Chondrocyte (in vitro differentiated cells): ENCODE measurements at regions not wholly inside any gene's neighbourhood (a gene's known extent, or its start where the extent isn't known, plus 50 kb on each side); places are given as distances from the start of the nearest gene placed in this dataset.

Experiments used
- DNase-seq: peaks from one replicate; pipeline ENCODE4 v3.0.0; 2021; ENCODE audit warnings: mixed read lengths, low spot score
- H3K27ac Mint-ChIP-seq: one replicate; pipeline ENCODE4 v1.8.0; 2021; ENCODE audit warnings: mild to moderate bottlenecking, moderate library complexity, mixed read lengths; ENCODE audit not compliant: unreplicated experiment
- H3K27me3 Mint-ChIP-seq: 2 replicates; pipeline ENCODE4 v1.8.0; 2021; ENCODE audit warnings: low read depth, mixed read lengths
- H3K36me3 Mint-ChIP-seq: 2 replicates; pipeline ENCODE4 v1.8.0; 2021; ENCODE audit warnings: low read depth, mixed read lengths
- H3K4me1 Mint-ChIP-seq: 2 replicates; pipeline ENCODE4 v1.8.0; 2021; ENCODE audit warnings: low read depth, mild to moderate bottlenecking, mixed read lengths
- H3K4me3 Mint-ChIP-seq: one replicate; pipeline ENCODE4 v1.8.0; 2021; ENCODE audit warnings: mild to moderate bottlenecking, moderate library complexity, mixed read lengths; ENCODE audit not compliant: unreplicated experiment
- H3K9me3 Mint-ChIP-seq: 2 replicates; pipeline ENCODE4 v1.8.0; 2021; ENCODE audit warnings: low read depth, mixed read lengths
- CTCF ChIP-seq: fragments of 200-600 bp; sonication (generic); IDR thresholded peaks from 2 replicates; pipeline ENCODE4 v1.5.0; 2021; ENCODE audit warnings: antibody characterized with exemption, mild to moderate bottlenecking, moderate library complexity

- Mint-ChIP-seq H3K36me3 (no peaks in the 10 kb centered on the region), H3K4me1 (no peaks in the 10 kb centered on the region), H3K27me3 (peaks cover 27% of the 10 kb centered on the region), H3K27ac (no peak overlapping the region), H3K4me3 (no peak overlapping the region), H3K9me3 (no peaks in the 10 kb centered on the region)
- no peak for DNase-seq
- no peak for TF ChIP-seq CTCF
These were observed 64.5 kb upstream of the TAC1 start for GRCh38 chr7:97667359-97667758.

- TF ChIP-seq CTCF = no peak
- H3K4me3 Mint-ChIP-seq = no peak overlapping the region
- H3K36me3 Mint-ChIP-seq = no peaks in the 10 kb centered on the region
- H3K4me1 Mint-ChIP-seq = no peaks in the 10 kb centered on the region
- H3K27me3 Mint-ChIP-seq = peaks cover 19% of the 10 kb centered on the region
- no peak overlapping the region for H3K27ac Mint-ChIP-seq
- DNase-seq = no peak
- no peaks in the 10 kb centered on the region for H3K9me3 Mint-ChIP-seq
These were observed 60.3 kb upstream of the TAC1 start for GRCh38 chr7:97671571-97671970.

DNA sequence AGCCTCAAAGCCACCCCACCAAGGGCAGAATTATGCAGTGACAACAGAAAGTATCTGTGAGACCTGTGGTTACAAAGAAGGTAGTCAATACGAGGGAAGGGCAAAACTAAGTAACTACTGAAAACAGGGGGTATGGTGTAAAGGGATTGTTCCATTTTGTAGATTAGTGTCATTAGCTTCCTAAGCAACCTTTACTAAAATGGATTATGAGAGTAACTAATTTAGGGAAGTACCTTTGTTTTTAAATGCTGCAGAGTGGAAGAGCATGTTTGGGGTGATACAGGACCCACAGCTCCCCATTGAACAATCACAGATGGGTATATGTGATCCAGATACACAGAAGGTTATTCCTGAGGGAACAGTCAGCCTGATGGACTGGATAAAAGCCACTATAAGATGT, 51.3 kb upstream of the TAC1 start:
- Mint-ChIP-seq H3K4me3 (no peak overlapping the region), H3K36me3 (no peaks in the 10 kb centered on the region), H3K4me1 (no peaks in the 10 kb centered on the region), H3K27me3 (no peaks in the 10 kb centered on the region), H3K27ac (no peak overlapping the region), H3K9me3 (no peaks in the 10 kb centered on the region)
- no peak for TF ChIP-seq CTCF
- DNase-seq = no peak
